NCI-H187 (cell line): ENCODE measurements at regions not wholly inside any gene's neighbourhood (a gene's known extent, or its start where the extent isn't known, plus 50 kb on each side); places are given as distances from the start of the nearest gene placed in this dataset.
"Not testable (repeated sequence)": the region's sequence is repeated elsewhere in the genome, so short reads cannot be mapped to it uniquely, and the experiment has no call there.

Experiments
- DNase-seq, 2 experiments: peaks; one replicate each; lab custom pipeline; 2025; lab: John Stamatoyannopoulos, UW

- DNase-seq = no peak
Observed at GRCh38 chr17:5864741-5865657, 205.2 kb upstream of the WSCD1 start.

GRCh38 chr17:5866978-5867377, 203.2 kb upstream of the WSCD1 start:
- DNase-seq = no peak

GRCh38 chr17:5869041-5869745, 201.0 kb upstream of the WSCD1 start:
- DNase-seq = no peak

GRCh38 chr17:5870231-5870953, 199.8 kb upstream of the WSCD1 start:
- no peak for DNase-seq

- DNase-seq = no peak
Observed at GRCh38 chr17:5871666-5872065, 198.5 kb upstream of the WSCD1 start.

GRCh38 chr17:5872831-5873230, 197.3 kb upstream of the WSCD1 start:
- DNase-seq = no peak

- no peak for DNase-seq
Observed at GRCh38 chr17:5873781-5874180, 196.4 kb upstream of the WSCD1 start.

- DNase-seq = no peak
Observed at GRCh38 chr17:5874486-5874885, 195.7 kb upstream of the WSCD1 start.

- no peak for DNase-seq
Observed at GRCh38 chr17:5877366-5877765, 192.8 kb upstream of the WSCD1 start.

GRCh38 chr17:5877948-5878347, 192.2 kb upstream of the WSCD1 start:
- no peak for DNase-seq

GRCh38 chr17:5881849-5882248, 188.3 kb upstream of the WSCD1 start:
- DNase-seq = no peak

- no peak for DNase-seq
Observed at GRCh38 chr17:5883775-5884665, 186.2 kb upstream of the WSCD1 start.

GRCh38 chr17:5885336-5885735, 184.8 kb upstream of the WSCD1 start:
- DNase-seq = no peak

- DNase-seq = no peak
Observed at GRCh38 chr17:5888811-5889210, 181.4 kb upstream of the WSCD1 start.

- no peak for DNase-seq
Observed at GRCh38 chr17:5892921-5893675, 177.1 kb upstream of the WSCD1 start.

GRCh38 chr17:5893741-5894140, 176.4 kb upstream of the WSCD1 start:
- DNase-seq = no peak

GRCh38 chr17:5895276-5895675, 174.9 kb upstream of the WSCD1 start:
- DNase-seq = no peak

- no peak for DNase-seq
Observed at GRCh38 chr17:5896215-5896614, 174.0 kb upstream of the WSCD1 start.

GRCh38 chr17:5897275-5897911, 172.8 kb upstream of the WSCD1 start:
- no peak for DNase-seq

- not testable (repeated sequence) for DNase-seq
Observed at GRCh38 chr17:5897981-5898380, 172.2 kb upstream of the WSCD1 start.
